Mesenchymal stem cell (in vitro differentiated cells and primary cell): ENCODE measurements at regions not wholly inside any gene's neighbourhood (a gene's known extent, or its start where the extent isn't known, plus 50 kb on each side); places are given as distances from the start of the nearest gene placed in this dataset.
"Not testable (repeated sequence)": the region's sequence is repeated elsewhere in the genome, so short reads cannot be mapped to it uniquely, and the experiment has no call there.

Experiments used
- DNase-seq: peaks from one replicate; pipeline ENCODE4 v3.0.0-alpha.2; 2013
- H2AFZ ChIP-seq: one replicate; pipeline ENCODE4 v1.6.1; 2013; ENCODE audit warnings: low read depth, mild to moderate bottlenecking, control low read depth, inconsistent platforms, low read length, moderate library complexity
- H2AK5ac ChIP-seq: 2 replicates; pipeline ENCODE4 v1.6.1; 2013; ENCODE audit warnings: low read length, moderate library complexity, mild to moderate bottlenecking, inconsistent platforms; ENCODE audit not compliant: severe bottlenecking
- H2BK120ac ChIP-seq: one replicate; pipeline ENCODE4 v1.6.1; 2013; ENCODE audit warnings: low read depth, mild to moderate bottlenecking, inconsistent platforms, low read length, moderate library complexity
- H2BK12ac ChIP-seq, 2 experiments: one replicate each; pipeline ENCODE4 v1.6.1; 2013; ENCODE audit warnings: inconsistent platforms in 2 of 2, low read length in 2 of 2, mild to moderate bottlenecking in 2 of 2, moderate library complexity in 2 of 2, control low read depth in 1 of 2
- H2BK15ac ChIP-seq: one replicate; pipeline ENCODE4 v1.6.1; 2013; ENCODE audit warnings: mild to moderate bottlenecking, low read depth, inconsistent platforms; ENCODE audit not compliant: poor library complexity, severe bottlenecking
- H2BK5ac ChIP-seq: 2 replicates; pipeline ENCODE4 v1.6.1; 2013; ENCODE audit warnings: low read depth, mild to moderate bottlenecking, low read length, control low read depth, inconsistent platforms; ENCODE audit not compliant: poor library complexity, severe bottlenecking
- H3K14ac ChIP-seq, 2 experiments: one replicate each; pipeline ENCODE4 v1.6.1; 2013; ENCODE audit warnings: inconsistent platforms in 2 of 2, low read length in 2 of 2, control low read depth in 1 of 2, mild to moderate bottlenecking in 1 of 2, moderate library complexity in 1 of 2
- H3K18ac ChIP-seq, 2 experiments: one replicate each; pipeline ENCODE4 v1.6.1; 2013; ENCODE audit warnings: inconsistent platforms in 2 of 2, low read length in 2 of 2, control low read depth in 1 of 2, low read depth in 1 of 2, mild to moderate bottlenecking in 1 of 2
- H3K23ac ChIP-seq, 2 experiments: one replicate each; pipeline ENCODE4 v1.6.1; 2013; ENCODE audit warnings: inconsistent platforms in 2 of 2, low read length in 2 of 2, mild to moderate bottlenecking in 2 of 2, moderate library complexity in 2 of 2, control low read depth in 1 of 2
- H3K27ac ChIP-seq: 2 replicates; pipeline ENCODE4 v1.5.1; 2013; ENCODE audit warnings: mild to moderate bottlenecking, moderate library complexity, low read length, control low read depth, inconsistent platforms; ENCODE audit not compliant: poor library complexity, severe bottlenecking
- H3K27me3 ChIP-seq, 2 experiments: 2 replicates each; pipeline versions ENCODE4 v1.6.1 to v1.7.0; 2013; ENCODE audit warnings: low read length in 2 of 2, mild to moderate bottlenecking in 2 of 2, moderate library complexity in 2 of 2, control low read depth in 1 of 2, inconsistent platforms in 1 of 2; ENCODE audit not compliant: control insufficient read depth in 1 of 2, insufficient read depth in 1 of 2
- H3K36me3 ChIP-seq, 2 experiments: 2 replicates each; pipeline versions ENCODE4 v1.6.1 to v1.7.0; 2013; ENCODE audit warnings: low read length in 2 of 2, control low read depth in 1 of 2, inconsistent platforms in 1 of 2, low read depth in 1 of 2, mild to moderate bottlenecking in 1 of 2; ENCODE audit not compliant: insufficient read depth in 2 of 2, control insufficient read depth in 1 of 2
- H3K4ac ChIP-seq, 2 experiments: one replicate each; pipeline ENCODE4 v1.6.1; 2013; ENCODE audit warnings: inconsistent platforms in 2 of 2, low read length in 2 of 2, mild to moderate bottlenecking in 2 of 2, moderate library complexity in 2 of 2, control low read depth in 1 of 2, low read depth in 1 of 2
- H3K4me1 ChIP-seq: 2 replicates; pipeline ENCODE4 v1.6.1; 2013; ENCODE audit warnings: low read depth, low read length, control low read depth; ENCODE audit not compliant: control insufficient read depth, insufficient read depth
- H3K4me2 ChIP-seq: 2 replicates; pipeline ENCODE4 v1.6.1; 2013; ENCODE audit warnings: low read length, mild to moderate bottlenecking, inconsistent platforms; ENCODE audit not compliant: poor library complexity, severe bottlenecking
- H3K4me3 ChIP-seq, 2 experiments: 2 replicates each; pipeline versions ENCODE4 v1.5.1 to v1.7.0; 2013; ENCODE audit warnings: low read length in 2 of 2, mild to moderate bottlenecking in 2 of 2, control low read depth in 1 of 2, low read depth in 1 of 2; ENCODE audit not compliant: insufficient read depth in 1 of 2
- H3K79me1 ChIP-seq: replicated peaks from 2 replicates; pipeline ENCODE4 v1.6.1; 2013; ENCODE audit warnings: mild to moderate bottlenecking, control low read depth, low read length, inconsistent platforms; ENCODE audit not compliant: poor library complexity, severe bottlenecking
- H3K9ac ChIP-seq: 2 replicates; pipeline ENCODE4 v1.7.0; 2013; ENCODE audit warnings: mild to moderate bottlenecking, low read length, moderate library complexity
- H3K9me3 ChIP-seq: 2 replicates; pipeline ENCODE4 v1.7.0; 2013; ENCODE audit warnings: mild to moderate bottlenecking, low read length; ENCODE audit not compliant: control insufficient read depth
- H4K8ac ChIP-seq: one replicate; pipeline ENCODE4 v1.6.1; 2013; ENCODE audit warnings: inconsistent platforms, mild to moderate bottlenecking, low read length, moderate library complexity
- H4K91ac ChIP-seq: one replicate; pipeline ENCODE4 v1.6.1; 2013; ENCODE audit warnings: mild to moderate bottlenecking, low read length, inconsistent platforms
- WGBS: methylation state at CpG from one replicate; pipeline ENCODE4 v1.1.7; 2013; ENCODE audit warnings: mixed read lengths; 5-methylcytosine and 5-hydroxymethylcytosine counted together

DNA sequence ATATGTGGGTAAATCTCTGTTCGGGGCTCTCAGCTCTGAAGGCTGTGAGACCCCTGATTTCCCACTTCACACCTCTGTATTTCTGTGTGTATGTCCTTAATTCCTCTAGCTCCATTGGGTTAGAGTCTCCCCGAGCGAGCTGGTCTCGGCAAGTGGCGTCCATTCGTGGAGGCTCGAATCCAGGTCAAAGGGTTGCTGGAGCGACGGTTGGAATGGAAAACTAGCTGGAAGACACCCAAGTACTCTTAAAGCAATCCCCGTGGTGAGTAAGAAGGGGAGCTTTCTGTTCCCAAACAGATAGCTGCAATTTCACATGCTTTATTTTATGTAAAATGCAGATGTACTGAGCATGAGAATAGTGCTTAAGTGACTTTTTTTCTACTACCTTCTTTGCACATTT, 277.5 kb upstream of the SGCG start:
- Histone ChIP-seq H3K27ac (no peak overlapping the region), H3K4me1 (no peaks in the 10 kb centered on the region), H2BK15ac (no peak overlapping the region), H2BK12ac (no peak overlapping the region), H2AFZ (no peak overlapping the region), H4K91ac (no peak overlapping the region), H3K4ac (no peak overlapping the region), H3K9ac (no peak overlapping the region), H3K4me3 (no peak overlapping the region), H3K14ac (no peak overlapping the region), H3K18ac (no peak overlapping the region), H2AK5ac (no peak overlapping the region), H3K4me2 (no peak overlapping the region), H3K36me3 (peaks cover 0 to 12% of the 10 kb centered on the region in 2 experiments), H4K8ac (no peak overlapping the region), H3K23ac (no peak overlapping the region), H2BK120ac (no peak overlapping the region), H3K9me3 (no peaks in the 10 kb centered on the region), H2BK5ac (no peak overlapping the region), H3K27me3 (no peaks in the 10 kb centered on the region), H3K79me1 (no peaks in the 10 kb centered on the region)
- 83% methylated on average over 10 of the region's 10 CpGs for WGBS
- DNase-seq: no peak

DNA sequence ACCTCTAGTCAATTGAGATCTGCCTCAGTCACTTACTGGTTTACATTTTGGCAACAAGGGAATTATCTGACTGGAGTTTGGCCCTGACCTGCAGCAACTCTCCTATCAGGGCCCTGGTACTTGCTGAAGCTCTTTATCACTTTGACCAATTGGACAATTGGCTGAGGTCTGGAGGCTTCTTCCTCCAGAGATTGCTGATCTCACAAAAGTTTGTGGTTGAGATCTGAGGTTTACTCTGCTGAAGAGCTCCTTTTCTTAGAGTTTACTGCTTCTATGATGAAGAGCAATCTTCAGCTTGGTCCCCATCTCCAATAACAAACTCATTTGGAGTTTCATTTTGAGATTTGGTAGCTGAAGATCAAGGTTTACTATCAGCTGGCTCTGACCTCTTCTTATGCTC, 276.9 kb upstream of the SGCG start:
- H3K4me1 ChIP-seq: no peaks in the 10 kb centered on the region
- H3K23ac ChIP-seq: no peak overlapping the region
- H3K4me2 ChIP-seq: no peak overlapping the region
- no peak overlapping the region for H4K8ac ChIP-seq
- H3K79me1 ChIP-seq: no peaks in the 10 kb centered on the region
- no peak overlapping the region for H2AFZ ChIP-seq
- no peak overlapping the region for H2BK12ac ChIP-seq
- H3K9me3 ChIP-seq: no peaks in the 10 kb centered on the region
- H4K91ac ChIP-seq: no peak overlapping the region
- no peak overlapping the region for H2AK5ac ChIP-seq
- H3K9ac ChIP-seq: no peak overlapping the region
- no peak overlapping the region for H3K4ac ChIP-seq
- DNase-seq: no peak
- H2BK15ac ChIP-seq: no peak overlapping the region
- H3K27me3 ChIP-seq: no peaks in the 10 kb centered on the region
- H3K14ac ChIP-seq: no peak overlapping the region
- H3K36me3 ChIP-seq: peaks cover 0 to 12% of the 10 kb centered on the region in 2 experiments
- H3K4me3 ChIP-seq: no peak overlapping the region
- H3K18ac ChIP-seq: no peak overlapping the region
- H2BK5ac ChIP-seq: no peak overlapping the region
- H3K27ac ChIP-seq: no peak overlapping the region
- H2BK120ac ChIP-seq: no peak overlapping the region

DNA sequence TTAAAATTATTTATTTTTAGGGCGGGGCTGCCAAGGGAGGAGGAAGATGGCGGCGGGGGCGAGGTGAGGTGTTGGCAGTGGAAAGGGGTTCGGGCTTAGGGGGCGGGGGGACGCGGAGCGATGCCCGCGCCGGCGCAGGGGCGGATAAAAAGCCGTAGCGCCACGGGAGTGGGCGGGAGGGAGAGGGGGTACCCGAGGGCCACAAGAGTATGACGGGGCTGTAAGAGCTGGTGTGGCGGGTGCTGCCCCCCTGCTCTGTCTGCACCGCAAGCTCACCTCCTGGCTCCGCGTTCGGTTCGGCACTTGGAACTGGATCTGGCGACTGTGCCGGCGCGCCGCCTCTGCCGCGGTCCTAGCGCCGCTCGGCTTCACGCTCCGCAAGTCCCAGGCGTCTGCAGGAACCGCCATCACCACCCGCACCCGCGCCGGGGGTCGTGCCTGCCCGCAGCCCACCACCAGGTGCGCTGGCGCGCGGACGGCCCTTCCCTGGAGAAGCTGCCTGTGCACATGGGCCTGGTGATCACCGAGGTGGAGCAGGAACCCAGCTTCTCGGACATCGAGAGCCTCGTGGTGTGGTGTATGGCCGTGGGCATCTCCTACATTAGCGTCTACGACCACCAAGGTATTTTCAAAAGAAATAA, 265.2 kb upstream of the SGCG start:
- peaks cover 5% of the 10 kb centered on the region for H3K4me1 ChIP-seq
- H3K4me2 ChIP-seq: peak overlapping the region; percentile 49
- H4K91ac ChIP-seq: no peak overlapping the region
- no peak overlapping the region for H3K4ac ChIP-seq
- H2AK5ac ChIP-seq: no peak overlapping the region
- H3K23ac ChIP-seq: no peak overlapping the region
- H3K27ac ChIP-seq: peak overlapping the region; percentile 47
- H2BK120ac ChIP-seq: no peak overlapping the region
- peak overlapping the region; percentile 85 for H3K9ac ChIP-seq
- H3K18ac ChIP-seq: peak overlapping the region in 1 of 2 experiments; percentile 57
- peak overlapping the region; percentile 68 to 82 for H3K4me3 ChIP-seq
- WGBS: under 1% methylated on average over 39 of the region's 58 CpGs
- H2AFZ ChIP-seq: peak overlapping the region; percentile 46
- no peak overlapping the region for H2BK5ac ChIP-seq
- H3K79me1 ChIP-seq: no peaks in the 10 kb centered on the region
- H3K14ac ChIP-seq: peak overlapping the region in 1 of 2 experiments; percentile 65
- peak; percentile 4 for DNase-seq
- peak overlapping the region; percentile 77 for H4K8ac ChIP-seq
- no peaks in the 10 kb centered on the region for H3K9me3 ChIP-seq
- H2BK12ac ChIP-seq: no peak overlapping the region
- no peak overlapping the region for H2BK15ac ChIP-seq
- H3K27me3 ChIP-seq: no peaks in the 10 kb centered on the region
- no peaks in the 10 kb centered on the region for H3K36me3 ChIP-seq

DNA sequence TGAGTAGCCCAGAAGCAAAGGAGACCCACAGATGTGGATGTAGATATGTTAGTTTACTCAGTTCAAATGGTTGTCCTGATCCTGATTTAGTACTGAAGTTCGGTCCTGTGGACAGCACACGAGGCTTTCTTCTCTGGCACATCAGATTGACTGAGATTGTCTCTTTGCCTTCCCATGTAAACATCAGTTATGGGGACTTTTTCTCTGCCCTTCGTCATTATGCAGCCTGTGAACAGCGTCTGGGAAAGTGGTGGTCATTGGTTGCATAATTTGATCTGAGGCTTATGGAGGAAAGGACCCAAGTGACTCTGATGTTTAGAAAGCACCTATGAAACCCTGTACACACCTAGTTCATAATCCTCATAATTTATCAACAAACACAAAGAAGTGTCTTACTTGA, 264.5 kb upstream of the SGCG start:
- H3K9me3 ChIP-seq, H3K36me3 ChIP-seq, DNase-seq, H2BK120ac ChIP-seq, H3K9ac ChIP-seq, H3K18ac ChIP-seq, H2BK12ac ChIP-seq, H3K79me1 ChIP-seq, H3K14ac ChIP-seq, H3K4ac ChIP-seq, H4K91ac ChIP-seq, H2AFZ ChIP-seq, H4K8ac ChIP-seq, H2BK15ac ChIP-seq, H2BK5ac ChIP-seq, H2AK5ac ChIP-seq, H3K4me3 ChIP-seq, H3K23ac ChIP-seq, H3K27ac ChIP-seq, H3K4me1 ChIP-seq, H3K4me2 ChIP-seq, H3K27me3 ChIP-seq: not testable (repeated sequence)
- 19% methylated on average over 2 of the region's 4 CpGs for WGBS
